ENCODE measurements at regions not wholly inside any gene's neighbourhood (a gene's known extent, or its start where the extent isn't known, plus 50 kb on each side); places are given as distances from the start of the nearest gene placed in this dataset.

DNA sequence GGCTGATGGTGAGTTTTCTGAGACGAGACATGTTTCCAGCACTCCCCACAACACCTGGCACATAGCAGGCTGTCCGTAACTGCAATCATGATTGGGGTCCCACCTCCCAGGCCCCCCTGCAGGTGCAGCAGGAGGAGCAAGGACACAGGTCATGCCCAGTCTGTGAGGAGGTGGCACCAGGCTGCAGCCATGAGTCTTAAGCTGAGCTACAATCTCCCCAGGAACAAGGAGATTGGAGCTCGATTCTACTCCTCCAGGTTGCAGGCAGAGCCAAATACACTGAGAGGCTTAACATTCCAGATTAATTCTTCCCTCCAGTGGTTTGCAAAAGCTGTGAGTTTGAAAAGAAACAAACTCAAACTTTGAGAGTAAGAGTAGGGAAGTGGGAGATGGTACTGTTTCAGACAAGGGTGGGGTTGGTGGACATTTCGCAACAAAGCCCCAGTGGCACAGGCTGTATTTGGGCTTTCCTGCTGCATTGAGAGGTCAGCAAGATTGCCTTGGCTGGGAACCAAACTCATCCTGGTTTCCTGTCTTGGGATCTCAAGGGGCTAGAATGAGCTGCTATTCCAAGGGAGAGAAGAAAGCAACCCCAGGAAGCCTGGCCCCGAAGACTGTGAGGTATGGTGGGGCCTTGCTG, 64.8 kb upstream of the GALNT2 start:
- no peak for DNase-seq (ENCODE audit: low read depth)

DNA sequence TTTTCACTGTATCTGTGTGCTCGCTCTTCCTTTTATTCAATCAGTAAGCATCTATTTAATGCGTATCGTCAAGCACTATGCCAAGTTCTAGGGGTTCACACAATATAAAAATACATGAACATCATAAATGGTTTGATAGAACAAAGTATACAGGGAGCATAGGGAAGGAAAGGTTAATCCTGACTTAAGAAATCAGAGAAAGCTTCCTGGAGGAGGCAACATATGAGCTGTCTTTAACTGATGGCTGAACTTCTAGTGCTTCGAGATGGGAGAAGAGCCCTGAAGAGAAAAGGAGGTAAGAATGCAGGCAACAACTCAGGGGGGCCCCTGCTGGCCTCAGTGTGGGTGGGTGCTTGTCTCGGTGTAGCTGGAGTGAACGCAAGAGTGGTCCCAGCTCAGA, 63.6 kb upstream of the GALNT2 start:
- DNase-seq (ENCODE audit: low read depth): no peak

DNA sequence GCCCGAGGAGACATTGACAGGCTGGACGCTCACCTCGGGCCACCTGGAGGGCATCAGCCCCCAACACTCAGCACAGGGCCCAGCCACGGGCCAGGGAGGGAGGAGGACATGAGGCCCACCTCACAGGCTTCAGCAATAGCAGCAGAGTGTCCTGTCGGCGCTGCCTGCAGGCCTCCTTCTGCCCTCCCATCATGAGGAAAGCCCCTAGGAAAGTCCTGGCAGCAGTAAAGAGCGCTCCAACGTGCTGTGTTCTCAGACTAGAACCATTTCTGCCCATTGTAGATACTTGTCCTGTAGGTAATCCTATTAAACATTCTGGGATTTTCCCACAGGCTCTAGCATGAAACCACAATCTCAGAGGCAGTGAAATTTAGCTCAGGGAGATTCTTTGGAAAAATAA, 62.0 kb upstream of the GALNT2 start:
- no peak for DNase-seq (ENCODE audit: low read depth)

DNA sequence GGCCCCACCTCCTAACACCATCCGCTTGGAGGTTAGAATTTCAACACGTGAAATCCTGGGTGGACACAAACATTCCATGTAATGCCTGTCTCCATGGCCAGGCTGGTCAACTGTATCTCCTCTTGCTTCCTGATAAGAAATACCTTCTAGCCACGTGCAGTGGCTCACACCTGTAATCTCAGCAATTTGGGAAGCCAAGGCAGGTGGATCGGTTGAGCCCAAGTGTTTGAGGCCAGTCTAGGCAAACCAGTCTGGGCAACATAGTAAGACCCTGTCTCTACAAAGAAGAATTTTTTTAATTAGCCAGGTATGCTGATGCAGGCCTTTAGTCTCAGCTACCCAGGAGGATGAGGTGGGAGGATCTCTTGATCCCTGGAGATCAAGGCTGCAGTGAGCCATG, 58.3 kb upstream of the GALNT2 start:
- no peak for DNase-seq (ENCODE audit: low read depth)

DNA sequence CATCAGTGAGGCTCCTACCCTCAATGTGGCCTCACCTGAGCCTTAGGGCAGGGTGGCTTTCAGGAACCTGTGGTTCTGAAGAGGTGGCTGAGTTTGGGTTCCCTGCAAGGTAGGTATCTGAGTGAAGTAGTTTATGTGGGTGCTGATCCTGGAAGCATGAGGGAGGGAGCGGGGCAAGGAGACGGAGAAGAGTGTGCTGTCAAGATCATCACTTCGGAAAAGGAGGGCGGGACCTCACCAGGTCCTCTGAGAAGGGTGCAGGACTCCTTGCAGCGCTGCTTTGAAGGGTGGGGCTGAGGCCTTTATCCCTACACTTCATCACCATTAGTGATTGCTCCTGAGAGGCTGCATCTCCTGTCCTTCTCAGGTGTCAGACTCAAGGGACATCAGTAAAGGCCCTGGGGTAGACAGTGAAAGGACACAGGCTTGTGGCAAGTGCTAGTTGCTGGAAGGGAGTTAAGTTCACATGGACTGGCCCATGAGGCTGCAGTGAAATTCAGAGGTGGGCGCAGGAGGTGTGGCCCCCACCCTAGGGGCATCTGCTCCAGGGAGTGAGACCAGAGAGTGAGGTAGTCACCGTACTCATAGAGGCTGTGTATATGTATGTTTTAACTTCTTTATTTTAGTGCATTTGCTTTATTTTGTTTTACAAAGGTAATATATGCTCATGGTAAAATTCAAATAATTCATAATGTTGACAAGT, 57.3 kb upstream of the GALNT2 start:
- no peak for DNase-seq (ENCODE audit: low read depth)

DNA sequence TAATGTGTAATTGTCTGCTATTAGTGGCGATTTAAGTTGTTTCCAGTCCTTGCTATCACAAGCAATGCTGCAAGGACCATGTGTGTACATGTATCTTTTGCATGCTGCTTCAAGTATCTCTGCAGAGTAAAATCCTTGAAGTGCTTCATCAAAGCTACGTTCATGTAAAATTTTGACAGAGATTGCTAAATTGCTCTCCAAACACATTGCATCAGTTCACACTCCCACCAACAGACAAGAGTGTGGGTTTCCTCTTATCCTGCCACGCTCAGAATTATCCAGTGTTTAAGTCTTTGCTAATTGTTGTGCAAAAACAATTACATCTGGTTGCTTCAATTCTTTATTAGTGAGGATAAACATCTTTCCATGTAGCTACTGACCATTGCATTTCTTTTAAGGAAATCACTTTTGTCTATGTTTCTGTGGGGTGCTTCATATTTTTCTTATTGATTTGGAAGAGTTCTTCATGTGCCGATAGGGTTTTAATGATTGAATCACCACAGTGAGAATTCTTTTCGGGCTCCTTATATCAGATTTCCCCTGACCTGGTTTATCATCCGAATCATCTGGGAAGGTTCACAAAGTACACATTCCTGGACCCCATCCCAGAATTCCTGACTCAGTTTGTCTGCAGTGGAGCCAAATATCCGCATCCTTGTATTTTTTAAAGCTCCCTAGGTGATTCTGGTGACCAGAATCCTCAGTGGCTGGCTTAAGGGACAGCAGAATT, 56.3 kb upstream of the GALNT2 start:
- DNase-seq (ENCODE audit: low read depth): no peak

DNA sequence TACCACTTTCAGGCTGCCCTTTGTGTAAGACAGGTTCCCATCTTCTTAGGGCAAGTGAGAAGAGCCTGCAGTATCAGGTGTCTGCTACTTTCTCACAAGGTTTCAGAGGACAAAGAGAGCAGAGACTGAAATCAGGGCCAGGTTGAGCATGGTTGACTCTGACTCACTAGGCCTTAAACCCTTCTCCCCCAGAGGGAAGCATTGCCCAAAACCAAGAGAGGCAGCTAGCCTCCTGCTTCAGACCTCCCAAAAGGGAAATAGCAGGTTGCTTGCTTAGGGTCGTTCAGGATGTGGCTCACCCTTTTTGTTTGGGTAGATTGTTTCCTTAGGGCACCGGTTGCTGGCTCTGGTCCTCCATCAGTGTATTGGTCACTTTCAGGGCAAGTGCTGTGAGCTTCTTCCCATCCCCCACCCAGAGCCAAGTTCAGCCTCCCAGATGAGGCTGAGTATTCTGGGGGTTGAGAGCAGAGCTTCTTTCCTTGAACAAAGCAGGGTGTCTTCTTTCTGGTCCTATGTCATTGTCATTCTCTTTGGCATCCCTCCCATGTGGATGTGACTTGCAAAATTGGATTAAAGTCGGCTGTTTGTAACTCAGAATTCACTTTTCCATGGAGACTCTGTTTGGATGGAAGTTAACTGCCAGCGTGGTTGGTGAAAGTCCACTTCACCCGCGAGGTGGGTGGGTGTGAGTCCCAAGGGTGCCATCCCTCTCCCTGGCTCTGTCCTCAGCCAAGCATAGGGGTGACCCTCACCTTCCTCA, 55.5 kb upstream of the GALNT2 start:
- DNase-seq (ENCODE audit: low read depth): no peak

DNA sequence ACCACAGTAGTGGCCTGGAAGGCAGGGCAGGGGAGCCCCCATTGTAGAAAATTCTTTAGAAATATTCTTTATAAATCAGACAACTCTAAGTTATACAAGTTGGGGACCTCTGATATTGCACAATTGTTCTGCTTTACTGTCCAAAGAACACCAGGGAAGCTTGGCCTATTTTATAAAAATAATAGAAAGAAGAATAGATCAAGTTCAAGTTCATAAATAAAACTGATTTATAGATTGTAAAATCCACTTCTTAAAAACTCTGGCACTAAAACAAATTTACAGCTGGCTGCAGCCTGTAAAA, 55.0 kb upstream of the GALNT2 start:
- DNase-seq (ENCODE audit: low read depth): no peak

DNA sequence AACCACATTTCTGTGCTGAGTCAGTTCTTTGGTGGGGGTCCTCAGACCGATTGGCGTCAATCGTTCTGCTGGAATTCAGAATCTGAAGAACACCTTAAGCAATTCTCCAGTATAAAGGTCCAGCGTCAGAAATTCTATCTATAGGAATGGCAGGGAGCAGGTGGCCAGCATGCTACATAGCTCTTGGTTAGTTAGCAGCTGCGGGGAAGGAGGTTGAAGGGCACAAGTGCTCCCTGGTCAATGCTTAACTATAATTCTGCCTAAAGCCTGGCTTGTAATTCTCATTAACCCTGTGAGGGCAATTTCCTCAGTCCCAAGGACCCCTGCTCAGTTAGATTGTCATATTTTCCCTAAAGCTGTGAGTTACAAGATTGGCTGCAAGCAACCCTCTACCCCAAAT, 54.3 kb upstream of the GALNT2 start:
- no peak for DNase-seq (ENCODE audit: low read depth)

DNA sequence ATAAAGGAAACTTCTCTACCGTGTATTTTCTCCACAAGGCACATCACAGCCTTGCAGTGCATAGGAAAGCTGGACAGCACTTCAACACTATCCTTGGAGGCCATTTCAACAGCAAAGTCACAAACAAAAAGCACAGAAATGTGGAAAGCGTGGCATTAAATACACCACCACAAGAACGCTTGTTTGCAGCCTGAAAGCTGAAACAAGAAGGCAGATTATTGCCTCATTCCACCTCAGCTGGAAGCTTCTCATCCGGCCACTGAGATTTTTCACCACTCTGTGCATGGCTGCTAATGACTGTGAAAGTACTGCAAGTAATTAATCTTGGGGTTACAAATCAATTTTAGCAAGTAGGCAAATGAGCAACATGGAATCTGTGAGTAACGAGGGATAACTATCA, 50.9 kb upstream of the GALNT2 start:
- DNase-seq (ENCODE audit: low read depth): no peak

Measured in activated T-helper 1 cell treated with Interleukin-2 at 50 U/mL for 16 hours (primary cell).